Activated CD4-positive, alpha-beta T cell treated with anti-CD3 and anti-CD28 coated beads, Interleukin-2, amount 10 ng/mL, durations not matched to agents 7 days and 5 days (primary cell): ENCODE measurements at regions not wholly inside any gene's neighbourhood (a gene's known extent, or its start where the extent isn't known, plus 50 kb on each side); places are given as distances from the start of the nearest gene placed in this dataset.

Source experiments
- CTCF ChIA-PET: fragments of 350-600 bp; sonication (Branson Sonifier 250); formaldehyde crosslinking; loops from one replicate; lab custom pipeline; 2021; ENCODE audit warnings: antibody characterized with exemption; lab: Charles Lee
- POLR2A ChIA-PET: fragments of 350-600 bp; sonication (Branson Sonifier 250); formaldehyde crosslinking; loops from one replicate; lab custom pipeline; 2021; ENCODE audit warnings: antibody characterized with exemption; lab: Charles Lee
- DNase-seq: peaks from one replicate; pipeline ENCODE4 v3.0.0-alpha.2; 2020
- H3K27ac Mint-ChIP-seq: one replicate; pipeline ENCODE4 v1.8.0; 2021; ENCODE audit warnings: mild to moderate bottlenecking, moderate library complexity, mixed read lengths
- H3K27me3 Mint-ChIP-seq: one replicate; pipeline ENCODE4 v1.8.0; 2021; ENCODE audit warnings: mixed read lengths
- H3K36me3 Mint-ChIP-seq: one replicate; pipeline ENCODE4 v1.8.0; 2021; ENCODE audit warnings: low read depth, mixed read lengths
- H3K4me1 Mint-ChIP-seq: one replicate; pipeline ENCODE4 v1.8.0; 2021; ENCODE audit warnings: mixed read lengths
- H3K4me3 Mint-ChIP-seq: one replicate; pipeline ENCODE4 v1.8.0; 2021; ENCODE audit warnings: mild to moderate bottlenecking, moderate library complexity, mixed read lengths
- H3K9me3 Mint-ChIP-seq: one replicate; pipeline ENCODE4 v1.8.0; 2021; ENCODE audit warnings: mixed read lengths

DNA sequence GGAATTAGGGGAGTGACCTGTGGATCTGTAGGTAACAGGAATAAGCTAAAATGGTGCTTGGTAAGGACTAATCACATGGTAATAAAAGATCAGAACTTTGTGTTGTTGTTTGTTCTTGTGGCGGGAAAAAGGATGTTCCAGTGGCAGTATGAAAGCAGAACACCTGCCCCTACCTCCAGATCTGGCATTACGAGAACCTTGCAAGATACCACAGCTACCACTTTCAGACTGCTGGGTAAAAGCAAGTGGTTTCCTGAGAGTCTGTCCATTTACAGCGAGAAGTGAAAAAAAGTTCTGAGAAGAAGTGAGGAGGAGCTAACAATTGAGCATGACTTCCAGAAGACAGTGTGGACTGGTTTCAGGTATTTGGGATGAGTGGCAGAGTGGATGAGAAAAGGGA is 252.5 kb downstream of the TLE4 start:
- Mint-ChIP-seq H3K36me3 (peaks cover 9% of the 10 kb centered on the region), H3K27ac (peak overlapping the region; percentile 5), H3K4me3 (no peak overlapping the region), H3K27me3 (no peaks in the 10 kb centered on the region), H3K9me3 (peaks cover 14% of the 10 kb centered on the region), H3K4me1 (peaks cover 25% of the 10 kb centered on the region)
- ChIA-PET POLR2A (no interaction called here), CTCF (interaction anchor here (1.1 kb wide), 1 partner anchor 29 kb away, joined by 4 read pairs; no protein-coding TSS in a partner anchor)
- peak; percentile 24 for DNase-seq

DNA sequence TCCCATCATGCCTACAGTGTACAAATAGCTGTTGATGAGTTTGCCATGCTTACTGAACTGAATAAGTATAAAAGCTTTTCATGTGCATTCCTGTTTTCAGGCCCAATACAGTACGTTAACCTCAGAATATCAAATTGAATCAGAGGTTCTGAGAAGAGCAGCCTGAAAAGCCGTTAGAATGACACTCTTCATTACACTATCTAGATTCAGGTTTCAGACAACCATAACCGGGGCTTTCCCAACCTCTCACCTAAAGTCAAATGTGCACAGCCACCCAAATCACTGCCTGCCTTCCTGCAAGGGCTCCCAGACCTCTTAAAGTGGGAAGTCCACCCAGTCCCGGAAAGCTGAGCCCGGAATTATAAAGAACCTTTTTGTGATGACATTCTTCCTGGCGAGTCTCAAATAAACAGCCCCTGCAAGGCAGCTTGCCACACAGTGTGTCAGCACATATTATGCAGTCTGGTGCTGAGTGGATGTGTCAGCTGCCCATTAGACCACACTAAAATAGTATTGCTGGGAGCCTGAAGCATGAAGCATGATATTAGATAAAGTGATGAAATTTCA is 245.8 kb downstream of the TLE4 start:
- ChIA-PET POLR2A (interaction anchor here (1.1 kb wide), 1 partner anchor 246 kb away, joined by 4 read pairs; the partner anchor contains the start of gene TLE4), CTCF (no interaction called here)
- Mint-ChIP-seq H3K36me3 (peaks cover 4% of the 10 kb centered on the region), H3K9me3 (peaks cover 5% of the 10 kb centered on the region), H3K27ac (no peak overlapping the region), H3K4me3 (no peak overlapping the region), H3K4me1 (peaks cover 32% of the 10 kb centered on the region), H3K27me3 (no peaks in the 10 kb centered on the region)
- DNase-seq = no peak

DNA sequence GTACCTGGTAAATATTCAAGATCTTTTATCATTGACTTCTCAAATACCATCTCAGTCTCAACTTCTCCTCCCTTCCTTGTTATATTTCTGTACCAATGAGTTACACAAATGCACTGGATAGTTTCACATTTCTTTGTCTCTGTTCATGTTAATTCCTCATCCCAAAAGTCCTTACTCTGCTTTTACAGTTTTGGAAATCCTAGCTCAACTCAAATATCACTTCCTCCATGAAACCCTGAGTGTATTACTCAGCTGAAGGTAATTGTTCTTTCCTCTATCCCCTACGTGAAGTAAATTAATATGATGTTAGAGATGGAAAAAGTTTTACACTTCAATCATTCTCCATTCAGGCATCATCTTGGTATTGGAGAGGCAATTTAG is 241.5 kb downstream of the TLE4 start:
- ChIA-PET CTCF (interaction anchor here (0.6 kb wide), 1 partner anchor 161 kb away, joined by 3 read pairs; no protein-coding TSS in a partner anchor), POLR2A (no interaction called here)
- Mint-ChIP-seq H3K4me1 (peaks cover 55% of the 10 kb centered on the region), H3K9me3 (no peaks in the 10 kb centered on the region), H3K27ac (peak overlapping the region; percentile 78), H3K36me3 (no peaks in the 10 kb centered on the region), H3K27me3 (no peaks in the 10 kb centered on the region), H3K4me3 (peak overlapping the region; percentile 71)
- no peak for DNase-seq

DNA sequence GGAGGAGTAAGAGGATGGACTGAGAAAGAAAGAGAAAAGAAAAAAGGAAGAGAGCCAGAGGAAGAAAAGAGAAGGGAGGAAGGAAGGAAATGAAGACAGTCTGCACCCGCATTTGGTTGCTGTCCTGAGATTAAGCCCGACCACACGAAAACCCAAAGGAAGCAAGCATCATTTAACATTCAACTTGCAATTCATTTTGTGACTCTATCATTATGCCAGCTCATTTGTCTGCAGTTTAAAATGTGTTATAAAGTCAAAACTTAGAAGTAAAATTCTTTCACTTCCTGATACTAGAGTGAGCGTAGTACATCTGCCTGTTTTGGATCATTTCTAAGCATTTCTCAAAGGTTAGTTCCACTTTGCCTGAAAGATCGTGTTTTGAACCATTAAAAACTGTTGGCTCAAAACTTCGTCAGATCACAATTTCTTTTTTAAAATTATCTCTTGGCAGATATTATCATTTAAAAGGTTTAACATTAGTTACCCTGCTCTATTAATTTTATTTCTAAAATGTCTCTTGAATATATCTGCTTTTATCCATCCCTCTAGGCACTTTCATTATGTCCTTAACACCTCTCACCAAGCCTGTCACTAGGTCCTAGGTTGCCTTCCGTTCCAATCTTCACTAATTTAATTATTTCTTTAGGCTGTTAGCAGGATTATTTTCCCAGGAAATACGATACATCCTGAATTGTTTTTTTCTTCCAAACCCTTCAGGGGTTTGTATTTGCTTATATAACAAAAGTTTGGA is 240.9 kb downstream of the TLE4 start:
- Mint-ChIP-seq H3K4me3 (peak overlapping the region; percentile 71), H3K27me3 (no peaks in the 10 kb centered on the region), H3K36me3 (no peaks in the 10 kb centered on the region), H3K4me1 (peaks cover 50% of the 10 kb centered on the region), H3K9me3 (no peaks in the 10 kb centered on the region), H3K27ac (peak overlapping the region; percentile 78)
- peak; percentile 21 for DNase-seq
- ChIA-PET POLR2A (no interaction called here), CTCF (no interaction called here)

DNA sequence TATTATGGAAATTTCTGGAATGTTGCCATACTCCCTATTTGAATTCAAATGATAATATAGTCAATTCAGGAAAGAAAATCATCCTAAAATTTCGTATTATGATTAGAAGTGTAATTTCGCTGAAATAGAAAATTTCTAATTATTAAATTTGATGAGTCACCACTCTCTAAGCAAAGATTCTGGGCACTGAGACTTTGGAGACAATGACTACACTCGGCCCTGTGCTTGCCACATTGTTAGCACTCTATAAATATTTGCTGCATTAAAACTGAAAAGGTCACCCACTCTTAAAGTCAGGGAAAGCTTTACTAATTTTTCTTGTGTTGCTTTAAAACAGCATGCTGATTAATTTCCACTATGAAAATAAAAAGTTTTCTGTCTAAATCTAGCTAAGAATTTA is 240.3 kb downstream of the TLE4 start:
- ChIA-PET POLR2A (no interaction called here), CTCF (no interaction called here)
- Mint-ChIP-seq H3K27me3 (peaks cover 3% of the 10 kb centered on the region), H3K4me3 (peak overlapping the region; percentile 71), H3K36me3 (no peaks in the 10 kb centered on the region), H3K9me3 (no peaks in the 10 kb centered on the region), H3K27ac (peak overlapping the region; percentile 78), H3K4me1 (peaks cover 45% of the 10 kb centered on the region)
- DNase-seq = no peak

DNA sequence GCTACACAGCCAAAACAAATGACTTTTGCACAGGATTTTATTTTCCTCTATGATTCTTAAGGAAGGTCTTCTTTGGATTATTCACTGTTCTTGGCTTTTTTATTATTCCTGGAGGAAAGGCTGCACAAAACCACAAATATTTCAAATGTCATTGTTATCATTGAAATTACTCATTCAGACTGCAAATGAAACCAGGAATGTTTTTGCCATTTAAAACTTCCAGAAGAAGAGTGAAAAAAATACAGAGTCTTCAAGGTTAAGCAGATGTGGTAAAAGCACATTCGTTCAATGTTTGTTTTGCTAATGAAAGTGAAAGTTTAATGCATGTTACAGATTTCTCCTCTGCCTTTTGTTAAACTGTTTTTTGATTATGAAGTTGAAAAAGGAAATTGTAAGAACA is 238.2 kb downstream of the TLE4 start:
- no peaks in the 10 kb centered on the region for H3K9me3 Mint-ChIP-seq
- no peak overlapping the region for H3K27ac Mint-ChIP-seq
- peaks cover 3% of the 10 kb centered on the region for H3K27me3 Mint-ChIP-seq
- ChIA-PET POLR2A (no interaction called here), CTCF (no interaction called here)
- H3K36me3 Mint-ChIP-seq = no peaks in the 10 kb centered on the region
- no peak overlapping the region for H3K4me3 Mint-ChIP-seq
- H3K4me1 Mint-ChIP-seq = peaks cover 40% of the 10 kb centered on the region
- DNase-seq = no peak

DNA sequence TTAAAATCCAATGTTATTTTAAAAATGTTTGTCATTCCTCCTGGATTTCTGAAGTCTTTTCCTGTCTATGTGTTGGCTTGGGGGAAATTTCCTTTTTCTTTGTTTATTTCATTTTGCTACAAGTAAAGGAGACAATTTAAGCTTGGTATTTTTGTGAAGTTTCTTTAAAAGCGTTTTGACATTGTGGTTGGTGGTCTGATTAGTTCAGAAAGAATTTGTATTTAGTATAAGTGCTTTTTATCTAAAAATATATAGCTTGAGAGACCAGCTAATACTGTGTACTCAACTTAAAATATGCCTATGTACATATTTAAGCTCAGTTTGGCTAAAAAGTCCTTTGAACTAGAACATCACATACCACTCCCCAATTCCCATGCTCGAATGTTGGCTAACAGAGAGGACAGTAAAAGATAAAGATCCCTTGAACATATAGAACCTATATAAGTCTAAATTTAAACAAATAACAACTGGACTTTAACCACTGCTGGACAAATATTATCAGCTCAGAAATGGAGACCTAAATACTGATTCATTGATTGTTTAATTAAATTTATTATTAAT is 237.6 kb downstream of the TLE4 start:
- Mint-ChIP-seq H3K27ac (no peak overlapping the region), H3K9me3 (no peaks in the 10 kb centered on the region), H3K4me3 (no peak overlapping the region), H3K4me1 (peaks cover 40% of the 10 kb centered on the region), H3K27me3 (peaks cover 3% of the 10 kb centered on the region), H3K36me3 (no peaks in the 10 kb centered on the region)
- no peak for DNase-seq
- ChIA-PET CTCF (no interaction called here), POLR2A (no interaction called here)

DNA sequence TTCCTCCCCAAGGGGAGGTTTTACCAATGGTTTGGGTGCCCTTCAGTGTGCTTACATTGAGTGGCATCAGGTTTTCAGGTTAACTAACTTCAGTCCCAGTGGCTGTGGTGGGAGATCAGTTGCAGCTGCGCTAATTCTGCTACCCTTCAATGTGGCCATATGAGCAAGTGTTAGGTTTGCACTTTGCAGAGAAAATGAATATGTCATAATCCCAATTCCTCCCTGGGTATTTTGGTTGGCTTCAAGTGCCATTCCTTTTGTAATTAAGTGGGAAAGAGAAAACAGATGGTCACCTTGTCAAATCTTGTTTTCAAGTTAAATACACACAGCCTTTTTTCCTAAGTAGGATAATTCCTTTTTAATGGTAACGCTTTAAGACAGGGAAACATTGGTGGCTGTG is 236.2 kb downstream of the TLE4 start:
- Mint-ChIP-seq H3K27ac (no peak overlapping the region), H3K27me3 (peaks cover 3% of the 10 kb centered on the region), H3K36me3 (no peaks in the 10 kb centered on the region), H3K4me1 (peaks cover 30% of the 10 kb centered on the region), H3K9me3 (no peaks in the 10 kb centered on the region), H3K4me3 (no peak overlapping the region)
- ChIA-PET POLR2A (no interaction called here), CTCF (interaction anchor here (0.6 kb wide), 1 partner anchor 113 kb away, joined by 3 read pairs; no protein-coding TSS in a partner anchor)
- no peak for DNase-seq

DNA sequence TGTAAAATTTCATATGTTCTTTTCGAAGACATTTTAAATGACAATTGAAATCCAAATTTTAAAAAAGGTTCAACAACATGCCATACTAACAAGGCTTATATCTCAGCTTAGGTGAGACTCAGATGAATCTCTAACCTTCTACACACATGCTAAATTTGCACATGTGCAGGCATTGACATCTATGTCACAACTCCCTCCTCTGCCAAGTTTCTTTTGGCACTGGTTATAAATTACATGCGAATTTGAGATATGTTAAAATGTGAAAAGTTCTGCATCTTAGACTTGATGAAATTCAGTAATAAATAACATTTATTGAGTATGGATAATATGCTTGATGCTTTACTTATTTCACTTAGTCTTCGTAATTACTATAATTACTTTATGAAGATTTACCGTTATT is 234.3 kb downstream of the TLE4 start:
- no peak overlapping the region for H3K4me3 Mint-ChIP-seq
- DNase-seq = no peak
- peaks cover 14% of the 10 kb centered on the region for H3K4me1 Mint-ChIP-seq
- no peak overlapping the region for H3K27ac Mint-ChIP-seq
- ChIA-PET CTCF (no interaction called here), POLR2A (no interaction called here)
- H3K9me3 Mint-ChIP-seq = no peaks in the 10 kb centered on the region
- no peaks in the 10 kb centered on the region for H3K36me3 Mint-ChIP-seq
- H3K27me3 Mint-ChIP-seq = peaks cover 3% of the 10 kb centered on the region

DNA sequence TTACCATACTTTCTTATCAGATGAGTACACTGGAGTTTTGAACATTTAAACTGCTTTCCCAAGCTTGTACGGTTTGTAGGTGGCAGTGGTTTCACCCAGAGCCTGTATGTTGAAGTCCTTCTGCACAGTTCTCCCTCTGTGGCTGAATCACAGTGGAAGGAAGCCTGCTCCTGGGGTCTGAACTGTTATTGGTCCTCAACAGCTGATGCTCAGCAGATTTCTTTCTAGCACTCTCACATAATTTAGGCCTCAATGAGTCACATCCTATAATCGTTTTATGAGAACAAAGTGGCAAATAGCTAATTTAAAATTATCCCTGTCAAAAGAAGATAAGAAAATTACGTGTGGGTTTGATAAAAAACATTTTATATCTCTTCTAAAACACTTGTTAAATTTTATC is 229.7 kb downstream of the TLE4 start:
- H3K4me1 Mint-ChIP-seq = no peaks in the 10 kb centered on the region
- no peak for DNase-seq
- H3K27me3 Mint-ChIP-seq = no peaks in the 10 kb centered on the region
- no peaks in the 10 kb centered on the region for H3K36me3 Mint-ChIP-seq
- CTCF ChIA-PET = no interaction called here
- no peak overlapping the region for H3K4me3 Mint-ChIP-seq
- no peaks in the 10 kb centered on the region for H3K9me3 Mint-ChIP-seq
- POLR2A ChIA-PET = no interaction called here
- H3K27ac Mint-ChIP-seq = no peak overlapping the region

DNA sequence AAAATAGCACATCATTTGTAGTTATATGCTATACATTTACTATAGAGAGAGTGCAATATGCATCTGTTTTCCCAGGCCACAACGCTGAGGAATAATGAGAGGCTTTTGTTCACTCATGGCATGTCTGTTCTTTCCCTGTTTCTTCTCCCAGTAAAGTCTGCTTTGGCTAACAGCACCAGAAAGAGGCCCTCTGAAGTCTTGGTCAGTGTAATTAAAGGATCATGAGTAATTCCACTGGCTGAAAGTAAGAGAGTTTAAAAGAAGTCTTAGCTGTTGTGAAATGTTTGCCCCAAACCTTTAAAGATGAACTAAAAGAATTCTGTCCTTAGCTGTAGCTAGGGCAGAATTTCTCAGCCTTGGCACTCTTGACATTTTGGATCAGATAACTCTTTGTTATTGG is 228.8 kb downstream of the TLE4 start:
- no peak overlapping the region for H3K27ac Mint-ChIP-seq
- no peaks in the 10 kb centered on the region for H3K36me3 Mint-ChIP-seq
- ChIA-PET CTCF (no interaction called here), POLR2A (no interaction called here)
- H3K27me3 Mint-ChIP-seq = no peaks in the 10 kb centered on the region
- H3K9me3 Mint-ChIP-seq = no peaks in the 10 kb centered on the region
- DNase-seq = no peak
- no peak overlapping the region for H3K4me3 Mint-ChIP-seq
- H3K4me1 Mint-ChIP-seq = no peaks in the 10 kb centered on the region

DNA sequence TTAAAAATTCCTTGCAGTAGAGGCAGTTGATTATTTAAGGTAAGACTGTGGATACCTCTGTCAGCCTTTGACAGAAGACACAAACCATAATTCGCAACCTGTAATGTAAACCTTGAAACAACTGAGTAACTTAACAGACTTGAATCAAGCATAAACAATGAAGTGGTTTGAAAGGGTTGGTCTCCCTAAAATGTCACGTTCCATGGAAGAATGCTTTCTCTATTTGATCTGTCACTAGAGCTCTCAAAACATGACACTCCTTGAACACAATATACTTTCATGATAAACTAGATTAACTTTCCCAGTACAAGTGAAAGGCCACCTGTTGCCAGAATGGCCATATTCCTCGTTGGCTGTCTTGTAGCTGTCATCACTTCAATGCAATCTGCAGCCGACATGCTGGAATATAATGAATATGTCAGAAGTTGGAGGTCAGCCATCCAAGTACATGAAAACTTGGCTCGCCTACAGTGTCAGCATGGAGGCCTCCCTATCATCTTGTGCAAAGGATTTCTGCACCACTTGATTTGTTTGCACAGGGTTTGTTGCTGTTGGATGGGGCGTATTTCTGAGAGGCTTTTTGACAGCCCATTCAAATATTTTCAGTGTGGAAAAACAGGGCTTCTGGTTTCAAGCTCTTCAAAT is 228.0 kb downstream of the TLE4 start:
- POLR2A ChIA-PET = no interaction called here
- Mint-ChIP-seq H3K4me1 (no peaks in the 10 kb centered on the region), H3K27ac (no peak overlapping the region), H3K27me3 (no peaks in the 10 kb centered on the region), H3K4me3 (no peak overlapping the region), H3K9me3 (no peaks in the 10 kb centered on the region), H3K36me3 (no peaks in the 10 kb centered on the region)
- DNase-seq = no peak
- CTCF ChIA-PET = no interaction called here

DNA sequence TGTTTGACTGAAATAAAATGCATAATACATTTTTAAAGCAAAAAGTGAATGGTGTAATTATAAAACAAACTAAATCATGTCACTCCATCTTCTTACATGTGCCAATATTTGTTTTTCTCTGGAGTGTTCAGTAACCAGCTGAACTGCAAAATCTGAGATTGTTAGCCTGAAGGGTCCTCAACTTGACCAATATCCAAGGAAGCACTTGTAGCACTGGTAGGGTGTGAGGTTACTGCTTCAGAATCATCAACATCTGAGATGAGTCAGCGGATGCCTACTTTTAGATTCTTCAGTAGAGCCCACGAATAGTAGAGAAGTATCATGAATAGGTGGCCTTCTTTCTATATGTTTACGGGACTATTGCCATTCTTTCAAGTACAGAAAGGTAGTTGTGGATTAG is 226.7 kb downstream of the TLE4 start:
- H3K27ac Mint-ChIP-seq = no peak overlapping the region
- POLR2A ChIA-PET = no interaction called here
- H3K9me3 Mint-ChIP-seq = no peaks in the 10 kb centered on the region
- DNase-seq = no peak
- CTCF ChIA-PET = no interaction called here
- H3K27me3 Mint-ChIP-seq = no peaks in the 10 kb centered on the region
- H3K4me3 Mint-ChIP-seq = no peak overlapping the region
- H3K4me1 Mint-ChIP-seq = no peaks in the 10 kb centered on the region
- no peaks in the 10 kb centered on the region for H3K36me3 Mint-ChIP-seq
